HUES64 (cell line): ENCODE measurements at regions not wholly inside any gene's neighbourhood (a gene's known extent, or its start where the extent isn't known, plus 50 kb on each side); places are given as distances from the start of the nearest gene placed in this dataset.

Source experiments
- H3K27ac ChIP-seq: 2 replicates; pipeline ENCODE4 v1.7.0; 2013; ENCODE audit warnings: low read depth, low read length, inconsistent platforms
- H3K27me3 ChIP-seq: 2 replicates; pipeline ENCODE4 v1.6.1; 2013; ENCODE audit warnings: mild to moderate bottlenecking, low read length; ENCODE audit not compliant: insufficient read depth
- H3K36me3 ChIP-seq: 2 replicates; pipeline ENCODE4 v1.6.1; 2013; ENCODE audit warnings: mild to moderate bottlenecking, low read length; ENCODE audit not compliant: insufficient read depth
- H3K4me1 ChIP-seq: 2 replicates; pipeline ENCODE4 v1.6.1; 2013; ENCODE audit warnings: mild to moderate bottlenecking, low read length, moderate library complexity; ENCODE audit not compliant: insufficient read depth
- H3K4me3 ChIP-seq: 2 replicates; pipeline ENCODE4 v1.5.1; 2013; ENCODE audit warnings: mild to moderate bottlenecking, low read length, moderate library complexity
- H3K9ac ChIP-seq: 2 replicates; pipeline ENCODE4 v1.6.1; 2013; ENCODE audit warnings: mild to moderate bottlenecking, low read depth, low read length
- H3K9me3 ChIP-seq: 2 replicates; pipeline ENCODE4 v1.6.1; 2013; ENCODE audit warnings: low read depth, low read length; ENCODE audit not compliant: insufficient read depth
- WGBS: fragments of 150-250, 120-280 bp; methylation state at CpG from one replicate; pipeline ENCODE4 v1.1.7; 2013; ENCODE audit warnings: missing lambda C conversion rate; 5-methylcytosine and 5-hydroxymethylcytosine counted together

DNA sequence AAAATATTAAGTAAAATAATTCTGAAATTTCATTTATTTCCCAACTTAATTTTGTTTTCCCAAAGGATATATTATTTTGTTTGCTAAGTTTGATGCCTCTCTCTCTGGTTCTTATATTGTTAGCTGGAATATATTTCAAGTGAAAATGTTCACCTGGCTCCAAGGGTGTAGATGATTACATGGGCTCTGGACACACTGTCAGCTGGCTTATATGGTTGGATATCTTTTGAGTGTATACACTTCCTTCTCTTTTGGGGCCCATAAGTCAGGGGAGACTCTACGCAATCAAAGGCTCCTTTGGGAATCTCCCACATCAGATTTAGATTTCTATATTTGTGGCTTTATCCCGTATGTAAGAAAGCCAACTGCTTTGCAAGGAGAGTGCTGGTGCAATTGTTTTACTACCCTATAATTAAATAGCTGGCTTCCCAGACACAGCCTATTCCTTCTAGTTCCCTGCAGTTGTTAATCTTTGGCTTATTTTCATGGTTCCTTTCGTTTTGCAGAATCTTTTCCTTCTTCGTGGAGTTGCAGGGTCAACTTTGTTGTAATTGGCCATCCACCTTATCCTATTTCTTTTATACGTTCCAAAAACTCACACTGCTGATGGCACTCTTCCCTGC, 225.7 kb downstream of the DPH6 start:
- Histone ChIP-seq H3K27me3 (no peaks in the 10 kb centered on the region), H3K4me1 (no peaks in the 10 kb centered on the region), H3K9ac (no peak overlapping the region), H3K4me3 (no peak overlapping the region), H3K36me3 (no peaks in the 10 kb centered on the region), H3K27ac (no peak overlapping the region), H3K9me3 (no peaks in the 10 kb centered on the region)
- WGBS, result 94% methylated on average over 5 of the region's 5 CpGs

DNA sequence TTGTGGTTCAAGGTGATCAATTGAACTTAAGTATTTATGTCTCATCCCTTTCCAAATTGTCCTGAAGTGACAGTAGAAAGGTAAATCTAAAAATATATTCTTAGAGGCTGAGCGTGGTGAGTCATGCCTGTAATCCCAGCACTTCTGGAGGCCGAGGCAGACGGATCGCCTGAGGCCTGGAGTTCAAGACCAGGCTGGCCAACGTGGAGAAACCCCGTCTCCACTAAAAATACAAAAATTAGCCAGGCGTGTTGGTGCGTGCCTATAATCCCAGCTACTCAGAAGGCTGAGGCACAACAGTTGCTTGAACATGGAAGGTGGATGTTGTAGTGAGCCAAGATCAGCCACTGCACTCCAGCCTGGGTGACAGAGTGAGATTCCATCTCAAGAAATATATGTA, 226.6 kb downstream of the DPH6 start:
- no peak overlapping the region for H3K9ac ChIP-seq
- H3K27ac ChIP-seq, result no peak overlapping the region
- no peaks in the 10 kb centered on the region for H3K4me1 ChIP-seq
- WGBS, result 89% methylated on average over 8 of the region's 8 CpGs
- H3K9me3 ChIP-seq, result no peaks in the 10 kb centered on the region
- no peaks in the 10 kb centered on the region for H3K27me3 ChIP-seq
- H3K4me3 ChIP-seq, result no peak overlapping the region
- no peaks in the 10 kb centered on the region for H3K36me3 ChIP-seq

DNA sequence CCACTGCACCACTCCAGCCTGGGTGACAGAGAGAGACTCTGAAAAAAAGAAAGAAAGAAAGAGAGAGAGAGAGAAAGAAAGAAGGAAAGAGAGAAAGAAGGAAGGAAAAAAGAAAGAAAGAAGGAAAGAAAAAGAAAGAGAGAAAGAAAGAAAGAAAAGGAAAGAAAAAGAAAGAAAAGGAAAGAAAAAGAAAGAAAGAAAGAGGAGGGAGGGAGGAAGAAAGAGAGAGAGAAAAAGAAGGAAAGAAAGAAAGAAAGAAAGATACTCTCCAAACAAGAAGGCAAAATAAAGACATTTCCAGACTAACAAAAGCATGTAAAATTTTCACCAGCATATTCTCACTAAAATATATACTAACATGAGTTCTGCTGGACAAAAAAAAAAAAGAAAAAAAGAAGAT, 228.7 kb downstream of the DPH6 start:
- Histone ChIP-seq H3K4me3 (no peak overlapping the region), H3K4me1 (no peaks in the 10 kb centered on the region), H3K27me3 (no peaks in the 10 kb centered on the region), H3K9me3 (no peaks in the 10 kb centered on the region), H3K9ac (no peak overlapping the region), H3K27ac (no peak overlapping the region), H3K36me3 (no peaks in the 10 kb centered on the region)

DNA sequence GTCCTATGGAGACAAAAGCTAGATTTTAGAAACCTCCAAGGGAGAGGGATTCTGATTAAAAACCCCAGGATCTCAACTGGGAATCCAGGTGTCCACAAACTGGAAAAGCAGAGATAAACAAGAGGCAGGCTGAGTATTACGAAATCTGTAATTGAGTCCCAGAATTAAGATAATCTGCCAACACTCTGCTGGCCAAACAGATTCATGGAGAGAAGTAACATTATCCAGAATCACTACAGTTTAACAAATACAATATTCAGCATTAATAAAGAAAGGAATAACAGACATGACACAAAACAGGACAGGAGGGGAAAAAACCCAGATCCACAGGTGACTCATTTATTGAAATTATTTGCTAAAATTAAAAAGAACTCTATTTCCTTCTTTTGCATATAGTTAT, 227.2 kb upstream of the NANOGP8 start:
- WGBS, result 91% methylated on average over 1 of the region's 1 CpG
- Histone ChIP-seq H3K36me3 (no peaks in the 10 kb centered on the region), H3K9me3 (no peaks in the 10 kb centered on the region), H3K27ac (no peak overlapping the region), H3K27me3 (no peaks in the 10 kb centered on the region), H3K9ac (no peak overlapping the region), H3K4me1 (no peaks in the 10 kb centered on the region), H3K4me3 (no peak overlapping the region)

DNA sequence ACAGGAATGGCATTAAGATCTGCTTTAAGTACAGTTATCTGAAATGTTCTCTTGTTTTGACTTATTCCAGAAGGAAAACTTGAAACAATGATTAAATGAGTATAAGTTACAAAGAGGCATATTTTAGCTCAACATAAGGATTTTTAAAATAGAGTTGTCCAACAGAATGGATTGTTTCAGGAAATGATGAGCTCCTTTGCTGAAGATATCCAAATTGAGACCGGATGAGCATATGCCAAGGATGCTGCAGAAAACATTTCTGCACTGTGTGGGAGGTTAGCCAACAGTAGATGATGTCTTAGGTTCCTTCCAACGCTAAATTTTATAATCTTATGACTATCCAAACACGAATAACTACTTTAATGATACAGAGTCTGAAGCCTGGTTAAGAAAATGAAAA, 226.5 kb upstream of the NANOGP8 start:
- no peak overlapping the region for H3K27ac ChIP-seq
- H3K9ac ChIP-seq, result no peak overlapping the region
- no peaks in the 10 kb centered on the region for H3K9me3 ChIP-seq
- no peaks in the 10 kb centered on the region for H3K36me3 ChIP-seq
- no peaks in the 10 kb centered on the region for H3K27me3 ChIP-seq
- WGBS, result 94% methylated on average over 1 of the region's 3 CpGs
- H3K4me3 ChIP-seq, result no peak overlapping the region
- H3K4me1 ChIP-seq, result peaks cover 5% of the 10 kb centered on the region

DNA sequence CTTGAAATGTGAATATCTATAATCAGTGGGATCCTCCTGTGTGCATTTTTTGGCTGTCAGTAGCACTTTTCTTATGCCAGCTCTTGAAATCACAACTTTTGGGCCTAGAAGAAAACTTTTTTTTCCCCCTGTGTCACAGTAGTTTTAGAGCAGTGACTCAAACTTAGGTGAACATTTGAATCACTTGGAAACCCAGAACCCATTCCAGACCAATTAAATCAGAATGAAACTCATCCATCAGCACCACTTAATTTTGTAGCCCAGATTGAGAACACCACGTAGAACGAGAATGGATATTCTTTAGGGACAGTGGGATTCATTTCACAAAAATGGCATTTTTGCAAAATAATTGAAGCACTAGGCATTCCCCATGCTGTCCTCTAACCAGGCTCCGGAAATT, 224.8 kb upstream of the NANOGP8 start:
- Histone ChIP-seq H3K36me3 (no peaks in the 10 kb centered on the region), H3K27ac (no peak overlapping the region), H3K4me1 (peaks cover 15% of the 10 kb centered on the region), H3K9me3 (no peaks in the 10 kb centered on the region), H3K4me3 (no peak overlapping the region), H3K27me3 (no peaks in the 10 kb centered on the region), H3K9ac (no peak overlapping the region)
- WGBS, result 92% methylated on average over 3 of the region's 3 CpGs

DNA sequence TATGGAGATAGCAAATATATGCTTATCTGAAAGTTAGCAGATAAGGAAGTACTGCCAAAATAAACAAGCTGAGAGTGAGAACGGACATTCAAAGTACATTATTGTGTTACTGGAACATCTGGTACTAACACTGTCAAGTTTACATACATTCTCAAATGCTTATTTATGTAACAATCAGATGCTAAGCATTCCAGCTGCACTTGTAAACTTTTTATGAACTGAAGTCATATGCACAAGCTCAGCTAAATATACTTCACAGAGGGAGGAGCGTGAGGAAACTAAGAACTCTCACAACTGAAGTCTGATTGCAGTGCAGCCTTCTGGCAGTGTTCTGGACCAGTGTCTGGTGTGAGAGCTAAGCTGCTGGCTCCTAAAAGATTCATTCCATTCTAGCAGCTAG, 223.7 kb upstream of the NANOGP8 start:
- WGBS, result 86% methylated on average over 2 of the region's 2 CpGs
- Histone ChIP-seq H3K9ac (no peak overlapping the region), H3K4me1 (peaks cover 15% of the 10 kb centered on the region), H3K9me3 (no peaks in the 10 kb centered on the region), H3K27me3 (no peaks in the 10 kb centered on the region), H3K27ac (no peak overlapping the region), H3K4me3 (no peak overlapping the region), H3K36me3 (no peaks in the 10 kb centered on the region)

DNA sequence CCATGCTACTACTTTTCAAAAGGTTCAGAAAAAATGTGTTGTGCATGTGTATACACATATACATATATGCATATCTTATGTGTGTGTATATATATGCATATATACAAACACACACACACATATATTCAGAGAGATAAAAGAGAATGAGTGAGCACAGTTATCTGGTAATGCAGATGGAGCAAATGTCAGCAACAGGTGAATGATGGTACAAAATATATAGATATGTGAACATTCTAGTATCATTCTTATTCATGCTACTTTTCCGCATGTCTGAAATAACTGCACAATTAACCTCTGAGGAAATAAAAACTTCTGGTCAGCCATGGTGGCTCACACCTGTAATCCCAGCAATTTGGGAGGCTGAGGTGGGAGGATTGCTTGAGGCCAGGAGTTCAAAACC, 222.6 kb upstream of the NANOGP8 start:
- H3K4me1 ChIP-seq, result peaks cover 15% of the 10 kb centered on the region
- H3K4me3 ChIP-seq, result no peak overlapping the region
- H3K9ac ChIP-seq, result no peak overlapping the region
- no peaks in the 10 kb centered on the region for H3K9me3 ChIP-seq
- H3K36me3 ChIP-seq, result no peaks in the 10 kb centered on the region
- H3K27ac ChIP-seq, result no peak overlapping the region
- no peaks in the 10 kb centered on the region for H3K27me3 ChIP-seq
- 100% methylated on average over 1 of the region's 1 CpG for WGBS

DNA sequence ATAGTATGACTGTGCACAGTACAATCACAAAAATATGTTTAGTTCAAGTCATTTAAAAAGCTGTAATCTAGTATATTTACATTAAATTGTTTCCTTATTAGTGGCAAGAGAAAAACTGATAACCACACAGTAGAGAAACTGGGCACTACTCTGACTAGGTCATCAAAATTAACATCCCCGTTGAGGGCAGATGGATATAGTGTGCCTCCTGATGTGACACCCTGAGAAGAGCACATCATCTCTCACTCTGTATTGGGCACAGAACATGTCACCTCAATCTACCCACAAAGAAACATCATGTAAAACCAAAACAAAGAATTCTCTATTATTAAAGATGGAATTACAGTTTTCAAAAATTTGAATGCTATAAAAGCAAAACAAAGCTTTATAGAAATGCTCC, 221.9 kb upstream of the NANOGP8 start:
- WGBS, result 100% methylated on average over 1 of the region's 1 CpG
- H3K27ac ChIP-seq, result no peak overlapping the region

DNA sequence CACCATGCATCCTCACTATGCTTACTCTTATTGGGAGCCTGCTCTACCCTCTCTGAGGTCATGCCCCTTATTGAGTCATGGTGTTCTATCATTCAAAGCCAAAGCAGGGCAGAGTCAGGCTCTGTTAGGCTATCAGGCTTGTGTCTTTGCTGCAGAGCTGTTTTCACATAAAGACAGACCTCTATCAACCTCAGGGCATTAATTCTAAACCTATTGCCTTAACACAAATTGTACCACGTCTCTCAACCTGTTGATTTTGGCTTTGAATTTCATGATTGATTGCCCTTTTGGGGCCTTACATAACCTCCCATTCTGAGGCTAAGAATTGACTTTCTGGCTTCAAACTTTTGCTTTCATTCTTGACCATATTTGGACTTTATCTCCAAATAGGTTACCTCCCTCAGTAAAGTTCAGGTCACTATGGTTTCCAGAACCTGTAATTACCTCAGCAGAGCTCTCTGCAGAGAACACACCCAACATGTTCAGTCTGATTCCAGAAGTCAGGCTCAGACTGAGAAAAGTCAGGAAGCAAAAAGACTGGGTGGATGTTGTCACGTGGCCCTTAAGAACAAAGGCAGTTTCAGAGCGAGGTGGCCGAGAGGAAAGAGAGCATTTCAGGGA, 221.4 kb upstream of the NANOGP8 start:
- H3K27me3 ChIP-seq, result no peaks in the 10 kb centered on the region
- H3K4me1 ChIP-seq, result peaks cover 15% of the 10 kb centered on the region
- no peak overlapping the region for H3K4me3 ChIP-seq
- no peaks in the 10 kb centered on the region for H3K36me3 ChIP-seq
- no peaks in the 10 kb centered on the region for H3K9me3 ChIP-seq
- peak overlapping the region; percentile 6; the same call in 1 of the 2 replicates for H3K9ac ChIP-seq
- WGBS, result 67% methylated on average over 4 of the region's 4 CpGs
- no peak overlapping the region for H3K27ac ChIP-seq

More for the DNA sequence above, 221.9 kb upstream of the NANOGP8 start:
- no peaks in the 10 kb centered on the region for H3K9me3 ChIP-seq
- no peak overlapping the region for H3K4me3 ChIP-seq
- peak overlapping the region; percentile 6; the same call in 1 of the 2 replicates for H3K9ac ChIP-seq
- peaks cover 15% of the 10 kb centered on the region for H3K4me1 ChIP-seq
- H3K36me3 ChIP-seq, result no peaks in the 10 kb centered on the region
- H3K27me3 ChIP-seq, result no peaks in the 10 kb centered on the region

DNA sequence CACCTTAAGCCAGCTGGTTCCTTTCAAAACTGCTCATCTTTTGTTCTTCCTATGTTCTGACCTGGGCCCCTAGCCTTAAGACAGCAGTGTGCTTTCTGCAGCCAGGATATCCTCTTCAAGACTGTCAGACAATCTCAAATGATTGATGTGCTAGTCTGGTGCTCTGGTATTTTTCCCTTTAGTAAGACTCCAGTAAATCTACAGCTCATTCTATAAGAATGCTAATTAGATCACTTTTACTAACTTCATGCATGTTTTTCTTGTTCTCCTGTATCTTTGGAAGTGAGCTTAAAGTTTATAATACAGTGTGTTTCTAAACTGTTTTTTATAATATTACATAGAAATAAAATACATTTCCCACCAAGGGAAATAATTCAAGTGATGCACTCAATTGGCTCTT, 220.9 kb upstream of the NANOGP8 start:
- H3K4me1 ChIP-seq, result peaks cover 15% of the 10 kb centered on the region
- no peak overlapping the region for H3K4me3 ChIP-seq
- H3K36me3 ChIP-seq, result no peaks in the 10 kb centered on the region
- H3K9me3 ChIP-seq, result no peaks in the 10 kb centered on the region
- H3K27me3 ChIP-seq, result no peaks in the 10 kb centered on the region
- no peak overlapping the region for H3K9ac ChIP-seq
- no peak overlapping the region for H3K27ac ChIP-seq
